Retinal pigment epithelial cell (primary cell): ENCODE measurements at regions not wholly inside any gene's neighbourhood (a gene's known extent, or its start where the extent isn't known, plus 50 kb on each side); places are given as distances from the start of the nearest gene placed in this dataset.

ENCODE experiments used
- DNase-seq: peaks from one replicate; pipeline ENCODE4 v3.0.0-alpha.2; 2010; ENCODE audit warnings: low read depth
- H3K4me3 ChIP-seq: 2 replicates; pipeline ENCODE4 v1.5.1; 2011; ENCODE audit warnings: mild to moderate bottlenecking, low read length, control low read depth, moderate library complexity
- CTCF ChIP-seq: conservative IDR thresholded peaks from 2 replicates; pipeline ENCODE4 v1.5.1; 2011; ENCODE audit warnings: low read depth, low read length, control low read depth, inconsistent platforms

DNA sequence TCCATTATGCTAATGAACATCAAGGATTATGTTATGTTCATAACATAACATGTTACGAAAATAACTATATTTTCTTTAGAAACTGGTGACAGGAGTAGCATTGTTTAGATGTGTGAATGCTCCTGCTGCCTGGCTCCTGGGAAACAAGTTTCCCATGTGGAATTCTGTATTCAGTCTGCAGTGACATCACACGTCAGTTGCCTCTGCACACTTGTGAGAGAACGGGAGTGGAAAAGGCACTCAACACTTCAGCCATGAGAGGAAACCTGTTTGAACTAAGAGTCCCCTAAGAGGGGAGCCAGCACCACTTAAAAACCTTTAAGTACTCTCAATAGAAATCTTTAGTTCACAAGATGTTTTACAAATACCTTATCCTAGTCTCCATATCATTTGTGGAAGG lies 140.3 kb upstream of the FAM20C start:
- DNase-seq = no peak
- H3K4me3 ChIP-seq = no peak overlapping the region
- no peak for TF ChIP-seq CTCF

- H3K4me3 ChIP-seq = no peak overlapping the region
- TF ChIP-seq CTCF = no peak
- no peak for DNase-seq
Observed at GRCh38 chr7:53531-53930, 138.8 kb upstream of the FAM20C start.

GRCh38 chr7:54615-55014 lies 137.8 kb upstream of the FAM20C start:
- DNase-seq = no peak
- no peak overlapping the region for H3K4me3 ChIP-seq
- TF ChIP-seq CTCF = no peak

DNA sequence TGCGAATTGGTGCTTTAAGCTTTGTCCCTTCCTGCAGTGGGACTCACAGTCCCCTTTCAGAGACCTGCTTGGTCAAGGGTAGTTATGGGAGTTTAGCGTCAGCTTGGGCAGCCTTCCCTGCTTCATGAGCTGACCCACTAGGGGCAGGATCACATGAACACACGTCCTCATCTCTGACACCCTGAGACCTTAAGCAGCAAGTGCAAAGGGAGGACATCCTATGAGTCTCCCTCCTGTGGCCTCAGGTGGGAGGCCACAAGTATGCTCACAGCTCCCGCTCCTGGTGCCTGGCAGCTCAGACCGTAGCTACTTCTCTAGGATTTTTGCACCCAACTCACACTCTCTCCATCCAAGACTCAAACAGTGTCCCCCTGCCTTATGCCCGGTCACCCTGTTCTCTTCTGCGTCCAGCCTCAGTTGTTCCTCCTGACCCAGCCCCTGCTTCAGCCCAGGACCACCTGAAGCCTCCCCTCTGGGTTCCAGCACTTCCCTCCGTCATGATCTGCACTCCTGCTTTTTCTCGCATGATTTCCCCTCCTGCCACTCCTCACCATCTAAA lies 136.6 kb upstream of the FAM20C start:
- DNase-seq = no peak
- no peak for TF ChIP-seq CTCF
- no peak overlapping the region for H3K4me3 ChIP-seq

- no peak for DNase-seq
- no peak for TF ChIP-seq CTCF
- no peak overlapping the region for H3K4me3 ChIP-seq
Observed at GRCh38 chr7:56291-56913, 136.0 kb upstream of the FAM20C start.

- H3K4me3 ChIP-seq = no peak overlapping the region
- no peak for TF ChIP-seq CTCF
- DNase-seq = no peak
Observed at GRCh38 chr7:57071-57470, 135.3 kb upstream of the FAM20C start.

- TF ChIP-seq CTCF = no peak
- DNase-seq = no peak
Observed at GRCh38 chr7:57482-58255, 134.7 kb upstream of the FAM20C start.

More at GRCh38 chr7:57482-58255, 134.7 kb upstream of the FAM20C start:
- no peak overlapping the region for H3K4me3 ChIP-seq
